ENCODE measurements at regions not wholly inside any gene's neighbourhood (a gene's known extent, or its start where the extent isn't known, plus 50 kb on each side); places are given as distances from the start of the nearest gene placed in this dataset.

- H3K36me3 ChIP-seq, result no peaks in the 10 kb centered on the region
- no peak for DNase-seq
- TF ChIP-seq CTCF (IDR thresholded peaks at IDR 0.05; ENCODE audit: borderline replicate concordance), result no peak
- H3K9me3 ChIP-seq (replicated peaks), result no peaks in the 10 kb centered on the region
- no peak overlapping the region for H3K27ac ChIP-seq (replicated peaks)
- intact Hi-C loops (cut with micrococcal nuclease), result no loop called here
- no peak overlapping the region for H3K4me3 ChIP-seq
- H3K27me3 ChIP-seq (ENCODE audit: low read depth), result no peaks in the 10 kb centered on the region
- H3K4me1 ChIP-seq, result peaks cover 6% of the 10 kb centered on the region
Measured at GRCh38 chr5:152488869-152489268, 83.8 kb upstream of the NMUR2 start.

GRCh38 chr5:152499814-152500535 lies 94.9 kb upstream of the NMUR2 start:
- no peaks in the 10 kb centered on the region for H3K9me3 ChIP-seq (replicated peaks)
- H3K27ac ChIP-seq (replicated peaks), result no peak overlapping the region
- H3K4me1 ChIP-seq, result peaks cover 12% of the 10 kb centered on the region
- no peak for DNase-seq
- no peak for TF ChIP-seq CTCF (IDR thresholded peaks at IDR 0.05; ENCODE audit: borderline replicate concordance)
- no peak overlapping the region for H3K4me3 ChIP-seq
- no peaks in the 10 kb centered on the region for H3K27me3 ChIP-seq (ENCODE audit: low read depth)
- intact Hi-C loops (cut with micrococcal nuclease), result no loop called here
- no peaks in the 10 kb centered on the region for H3K36me3 ChIP-seq

- Histone ChIP-seq H3K27ac (replicated peaks) (no peak overlapping the region), H3K9me3 (replicated peaks) (no peaks in the 10 kb centered on the region), H3K36me3 (no peaks in the 10 kb centered on the region), H3K4me3 (no peak overlapping the region), H3K27me3 (ENCODE audit: low read depth) (no peaks in the 10 kb centered on the region), H3K4me1 (peaks cover 12% of the 10 kb centered on the region)
- DNase-seq, result no peak
- intact Hi-C loops (cut with micrococcal nuclease), result no loop called here
- no peak for TF ChIP-seq CTCF (IDR thresholded peaks at IDR 0.05; ENCODE audit: borderline replicate concordance)
Measured at GRCh38 chr5:152501294-152501693, 96.2 kb upstream of the NMUR2 start.

GRCh38 chr5:152503206-152503605 lies 98.1 kb upstream of the NMUR2 start:
- H3K27me3 ChIP-seq (ENCODE audit: low read depth), result no peaks in the 10 kb centered on the region
- no peak for TF ChIP-seq CTCF (IDR thresholded peaks at IDR 0.05; ENCODE audit: borderline replicate concordance)
- intact Hi-C loops (cut with micrococcal nuclease), result no loop called here
- H3K9me3 ChIP-seq (replicated peaks), result no peaks in the 10 kb centered on the region
- H3K4me1 ChIP-seq, result peaks cover 12% of the 10 kb centered on the region
- H3K27ac ChIP-seq (replicated peaks), result no peak overlapping the region
- H3K36me3 ChIP-seq, result no peaks in the 10 kb centered on the region
- DNase-seq, result no peak
- no peak overlapping the region for H3K4me3 ChIP-seq

- intact Hi-C loops (cut with micrococcal nuclease), result loop anchor here (5.0 kb wide), 1 partner anchor 678 kb away; no protein-coding TSS in a partner anchor
- Histone ChIP-seq H3K27me3 (ENCODE audit: low read depth) (no peaks in the 10 kb centered on the region), H3K36me3 (no peaks in the 10 kb centered on the region), H3K4me3 (no peak overlapping the region), H3K9me3 (replicated peaks) (no peaks in the 10 kb centered on the region), H3K4me1 (no peaks in the 10 kb centered on the region), H3K27ac (replicated peaks) (no peak overlapping the region)
- DNase-seq, result peak; percentile 30
- TF ChIP-seq CTCF (IDR thresholded peaks at IDR 0.05; ENCODE audit: borderline replicate concordance), result peak; percentile 70
Measured at GRCh38 chr5:152505442-152506042, 100.5 kb upstream of the NMUR2 start.

Measured in left ventricle myocardium inferior (tissue), 1 donor.